HG03460 (cell line): ENCODE measurements at regions not wholly inside any gene's neighbourhood (a gene's known extent, or its start where the extent isn't known, plus 50 kb on each side); places are given as distances from the start of the nearest gene placed in this dataset.

Source experiments
- ATAC-seq: cut with Tn5 transposase; IDR thresholded peaks from one replicate; pipeline ENCODE4 v1.9.1; 2021; ENCODE audit not compliant: unreplicated experiment

DNA sequence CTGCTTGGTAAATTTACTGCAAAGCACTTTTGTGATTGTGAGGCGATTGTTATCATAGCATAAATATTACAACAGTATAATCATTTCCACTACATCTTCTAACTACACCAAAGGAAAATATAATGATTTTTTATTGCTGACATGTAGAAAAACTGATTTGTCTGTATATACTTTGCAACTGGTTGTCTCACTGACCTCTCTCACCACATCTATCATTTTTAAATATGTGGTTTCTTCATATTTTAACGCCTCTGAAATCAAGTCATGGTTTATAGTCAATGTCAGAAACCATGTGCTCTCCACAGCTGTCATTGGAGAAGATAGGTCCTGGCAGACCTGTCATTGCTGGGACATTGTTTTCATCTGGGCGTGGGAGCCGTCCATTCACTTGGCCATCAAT is 315.4 kb upstream of the KLF6 start:
- no peak for ATAC-seq

DNA sequence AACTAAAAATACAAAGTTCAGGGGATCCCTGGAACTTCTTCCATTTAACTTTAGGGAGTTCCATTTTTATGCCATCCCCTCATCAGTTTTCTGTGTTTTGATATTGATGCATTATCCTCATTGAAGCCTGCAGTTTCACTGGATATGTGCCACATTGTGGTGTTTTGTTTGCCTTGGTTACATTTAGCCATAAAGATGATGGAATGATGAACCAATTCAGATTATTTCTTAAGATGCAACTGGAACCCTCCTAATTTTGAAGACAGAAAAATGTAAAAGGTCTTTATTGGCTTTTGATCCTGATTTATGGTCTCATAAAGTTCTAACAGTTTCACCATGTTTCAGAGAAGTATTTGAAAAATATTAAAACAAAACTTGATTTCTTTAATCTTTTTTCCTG is 314.2 kb upstream of the KLF6 start:
- no peak for ATAC-seq

DNA sequence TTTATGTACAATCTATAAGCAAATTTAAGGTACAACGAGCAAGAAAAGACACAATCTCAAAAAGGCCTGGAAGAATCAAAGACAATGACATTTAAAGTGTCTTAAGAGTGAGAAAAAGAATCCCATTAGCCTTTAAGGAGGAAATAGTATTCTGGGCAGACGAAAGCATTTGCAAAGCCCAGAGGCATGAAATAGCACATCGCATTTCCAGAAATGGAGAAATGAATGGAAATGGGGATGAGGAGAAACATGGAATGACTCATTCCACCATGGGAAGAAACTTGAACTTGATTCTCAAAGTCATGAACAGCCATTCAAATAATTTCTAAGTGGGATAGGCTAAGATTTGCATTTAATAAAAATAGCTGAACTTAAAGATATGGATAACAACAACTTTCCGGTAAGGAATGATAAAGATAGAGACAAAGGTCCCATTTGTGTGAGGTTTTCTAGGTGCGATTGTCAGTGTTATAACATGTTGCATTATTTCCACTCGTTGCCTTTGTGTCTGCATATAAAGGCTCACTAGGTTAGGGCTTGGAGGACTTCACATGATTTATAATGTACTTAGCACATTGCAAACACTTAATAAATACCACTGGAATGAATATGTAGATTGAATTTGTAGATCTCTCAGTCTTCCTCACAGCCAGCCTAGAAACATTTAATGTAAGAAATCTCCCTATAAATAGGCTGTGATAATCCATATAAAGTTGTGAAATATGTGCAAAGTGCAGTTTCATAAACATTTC is 310.3 kb upstream of the KLF6 start:
- ATAC-seq = no peak

DNA sequence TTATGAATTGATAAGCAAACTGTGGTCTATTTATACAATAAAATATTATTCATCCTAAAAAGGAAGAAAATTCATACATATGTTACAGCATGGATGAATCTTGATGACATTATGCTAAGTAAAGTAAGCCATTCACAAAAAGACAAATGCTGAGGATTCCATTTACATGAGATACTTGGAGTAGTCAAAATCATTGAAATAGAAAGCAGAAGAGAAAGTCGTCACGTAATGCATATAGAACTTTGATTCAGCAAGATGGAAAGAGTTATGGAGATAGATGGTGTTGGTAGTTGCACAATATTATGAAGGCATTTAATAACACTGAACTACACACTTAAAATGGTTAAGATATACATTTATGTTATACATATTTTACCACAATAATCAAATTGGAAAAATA is 309.7 kb upstream of the KLF6 start:
- ATAC-seq = no peak

DNA sequence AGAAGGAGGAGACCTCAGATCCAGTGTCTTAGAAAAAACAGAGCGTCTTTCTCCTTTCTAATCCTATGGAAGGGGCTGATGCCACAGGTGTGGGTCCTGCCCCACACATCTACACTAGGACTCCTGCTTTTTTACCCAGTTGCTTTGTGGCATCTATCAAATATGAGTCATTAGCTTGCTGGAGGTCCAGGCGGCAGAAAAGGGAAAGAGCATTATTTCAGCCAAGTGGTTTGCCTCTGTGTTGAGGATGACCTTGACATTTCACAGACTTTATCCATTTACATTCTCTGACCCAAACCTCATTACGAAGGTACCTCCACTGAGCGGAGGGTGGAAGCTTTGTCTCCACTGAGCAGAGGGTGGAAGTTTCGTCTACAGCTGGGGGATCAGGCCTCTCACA is 308.4 kb upstream of the KLF6 start:
- ATAC-seq = no peak

DNA sequence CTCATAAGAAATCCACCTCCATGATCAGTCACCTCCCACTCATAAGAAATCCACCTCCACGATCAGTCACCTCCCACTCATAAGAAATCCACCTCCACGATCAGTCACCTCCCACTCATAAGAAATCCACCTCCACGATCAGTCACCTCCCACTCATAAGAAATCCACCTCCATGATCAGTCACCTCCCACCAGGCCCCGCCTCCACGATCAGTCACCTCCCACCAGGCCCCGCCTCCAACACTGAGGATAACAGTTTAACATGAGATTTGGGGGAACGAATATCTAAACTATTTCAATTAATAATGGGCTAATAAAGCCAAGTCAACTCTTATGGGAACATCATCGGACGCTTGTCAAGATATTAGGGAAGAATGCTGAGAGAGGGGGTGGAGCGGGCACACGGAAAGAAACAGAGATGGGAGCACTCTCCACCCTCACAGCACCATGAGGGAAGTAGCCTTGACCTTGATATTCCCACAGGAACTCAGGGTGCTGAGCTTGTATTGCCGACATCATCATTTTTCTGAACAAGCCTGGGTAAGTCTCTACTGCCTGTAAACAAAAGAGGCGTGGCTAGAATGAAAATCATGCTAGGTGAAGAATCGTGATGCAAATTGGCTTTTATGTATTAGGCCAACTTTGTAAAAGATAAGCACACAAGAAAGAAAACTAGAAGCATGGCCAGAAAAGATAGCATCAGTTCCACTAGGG is 303.5 kb upstream of the KLF6 start:
- no peak for ATAC-seq

DNA sequence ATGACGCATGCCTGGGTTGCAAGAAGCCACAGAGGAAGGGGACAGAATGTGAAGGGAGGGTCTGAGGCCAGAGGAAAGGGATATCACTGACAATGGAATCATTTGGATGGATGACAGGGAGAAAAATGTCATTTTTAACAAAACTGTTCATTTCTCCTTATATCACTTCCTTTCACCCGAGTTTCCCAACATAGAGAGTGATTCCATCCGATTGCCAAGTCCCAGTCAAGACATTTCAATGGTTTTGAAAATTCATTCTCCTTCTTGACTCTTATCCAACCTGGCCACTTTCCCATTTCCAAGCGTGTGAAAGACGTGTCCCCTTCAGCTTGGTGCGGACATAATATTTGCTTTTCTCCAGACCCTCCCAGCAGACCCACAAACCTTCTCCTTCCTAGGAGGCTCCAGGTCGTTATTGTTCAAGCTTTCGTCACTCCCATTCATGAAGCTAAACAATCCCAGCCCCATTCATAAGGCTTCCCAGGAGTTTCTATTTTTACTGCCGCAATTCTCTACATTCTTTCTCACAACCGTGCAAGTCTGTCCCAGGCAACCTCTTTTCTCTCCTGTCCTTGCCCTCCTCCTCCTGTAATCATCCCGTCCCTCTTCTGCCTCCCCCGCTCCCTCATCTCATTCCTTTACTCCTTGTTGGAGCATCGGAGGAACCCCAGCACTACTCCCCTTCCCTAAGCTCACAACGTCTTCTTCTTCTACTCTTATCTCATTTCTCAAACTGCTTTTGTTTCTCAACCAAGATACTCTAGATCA is 301.3 kb upstream of the KLF6 start:
- no peak for ATAC-seq

DNA sequence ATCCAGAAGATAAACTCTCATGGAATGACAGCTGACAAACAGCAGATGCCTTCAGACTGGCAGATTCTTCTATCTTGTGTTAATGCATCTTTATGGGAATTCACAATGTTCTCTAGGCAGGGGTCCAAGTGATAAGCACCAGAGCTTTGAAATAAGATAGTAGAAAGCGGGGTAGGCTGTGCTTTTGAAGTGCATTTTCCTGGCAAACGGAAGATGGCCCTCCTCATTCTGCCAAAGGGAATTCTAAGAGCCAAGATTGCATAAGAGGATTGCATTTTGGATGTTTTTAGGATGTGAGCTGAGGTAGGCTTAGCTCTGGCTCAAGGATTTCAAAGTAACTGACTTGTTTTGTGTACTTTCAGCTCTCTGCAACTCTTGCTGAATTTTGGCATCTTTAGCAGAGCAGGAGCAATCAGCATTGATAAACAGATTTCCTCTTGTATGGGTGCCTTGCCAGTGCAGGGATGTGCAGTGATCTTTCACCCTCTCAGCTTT is 298.5 kb upstream of the KLF6 start:
- no peak for ATAC-seq

DNA sequence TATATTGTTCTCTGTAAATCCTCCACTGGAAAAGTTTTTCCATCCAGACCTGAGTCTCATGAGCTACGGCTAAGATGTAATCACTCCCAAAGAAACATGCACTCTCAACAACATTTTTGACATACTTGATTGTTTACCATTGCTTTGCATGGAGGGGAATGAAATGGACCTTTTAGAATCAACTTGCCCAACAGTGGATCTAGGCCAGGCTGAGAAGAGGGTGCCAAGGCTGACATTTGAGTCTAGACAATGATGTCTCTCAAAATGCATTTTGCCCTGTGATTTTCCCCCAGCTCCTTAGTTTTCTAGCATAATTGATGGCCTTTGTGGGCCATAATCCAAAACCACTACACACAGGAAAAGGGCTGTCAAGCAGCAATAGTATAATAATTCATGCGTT is 297.9 kb upstream of the KLF6 start:
- no peak for ATAC-seq

DNA sequence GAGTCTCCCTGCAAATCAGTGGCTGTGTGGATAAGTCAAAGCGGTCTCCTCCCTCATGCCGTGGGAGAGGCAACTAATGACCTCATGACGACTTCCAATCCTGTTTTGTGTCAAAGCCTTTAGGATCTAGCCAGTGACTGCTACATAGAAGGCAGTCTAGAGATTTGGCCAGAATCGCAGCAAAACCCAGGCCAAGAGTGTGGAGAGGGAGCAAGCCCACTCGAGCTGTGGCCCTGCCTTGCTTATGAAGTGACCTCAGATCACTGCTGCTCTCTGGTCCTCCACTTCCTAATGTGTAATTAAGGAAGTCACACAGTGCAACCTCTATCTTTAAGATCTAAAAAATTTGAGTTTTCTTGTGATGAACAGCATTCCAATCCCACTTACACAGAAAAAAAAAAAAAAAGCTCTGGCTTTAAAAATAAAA is 296.7 kb upstream of the KLF6 start:
- no peak for ATAC-seq

DNA sequence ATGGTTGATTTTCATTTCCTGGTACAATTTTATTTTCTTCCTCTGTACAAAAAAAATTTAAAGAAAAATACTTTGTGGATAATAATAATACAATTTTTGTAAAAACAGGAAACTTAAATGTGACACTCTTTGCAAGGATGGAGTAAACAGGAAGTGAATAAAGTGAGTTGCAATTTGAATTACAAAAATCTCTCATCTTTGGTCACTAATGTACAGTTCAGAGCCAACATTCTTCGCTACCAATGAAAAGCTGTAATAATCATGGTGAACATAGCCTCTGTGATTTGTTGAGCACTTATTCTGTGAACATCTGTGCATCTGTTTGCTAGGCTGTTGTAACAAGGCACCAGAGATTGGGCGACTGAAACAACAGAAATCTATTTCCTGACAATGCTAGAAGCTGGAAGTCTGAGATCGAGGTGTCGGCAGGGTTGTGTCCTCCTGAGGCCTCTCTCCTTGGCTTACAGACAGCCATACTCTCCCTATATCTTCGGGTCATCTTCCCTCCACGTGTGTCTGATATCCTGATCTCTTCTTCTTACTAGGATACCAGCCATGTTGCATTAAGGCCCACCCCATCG is 295.3 kb upstream of the KLF6 start:
- no peak for ATAC-seq

DNA sequence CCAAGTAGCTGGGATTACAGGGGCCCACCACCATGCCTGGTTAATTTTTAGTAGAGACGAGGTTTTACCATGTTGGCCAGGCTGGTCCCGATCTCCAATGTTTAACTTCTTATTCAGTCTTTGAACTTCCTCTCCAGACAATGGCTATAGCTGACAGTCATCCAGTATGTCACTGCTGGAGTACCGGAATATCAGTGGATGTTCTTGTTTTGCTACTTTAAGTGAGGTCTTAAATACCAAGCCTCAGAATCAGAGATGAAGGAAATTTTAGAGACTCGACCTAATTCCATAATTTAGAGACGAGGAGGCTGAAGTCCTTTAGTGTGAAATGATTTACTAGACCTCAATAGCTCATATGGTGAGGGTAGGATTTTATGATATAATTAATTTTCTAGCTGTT is 294.8 kb upstream of the KLF6 start:
- no peak for ATAC-seq

DNA sequence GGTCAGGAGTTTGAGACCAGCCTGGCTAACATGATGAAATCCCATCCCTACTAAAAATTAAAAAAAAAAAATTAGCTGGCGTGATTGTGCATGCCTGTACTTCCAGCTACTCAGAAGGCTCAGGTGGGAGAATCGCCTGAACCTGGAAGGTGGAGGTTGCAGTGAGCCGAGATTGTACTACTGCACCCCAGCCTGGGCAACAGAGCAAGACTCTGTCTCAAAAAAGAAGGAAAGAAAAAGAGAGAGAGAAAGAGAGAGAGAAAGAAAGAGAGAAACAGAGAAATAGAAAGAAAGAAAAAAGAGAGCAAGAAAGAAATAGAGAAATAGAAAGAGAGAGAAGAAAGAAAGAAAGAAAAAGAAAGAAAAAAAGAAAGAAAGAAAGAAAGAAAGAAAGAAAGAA is 292.8 kb upstream of the KLF6 start:
- ATAC-seq = no peak

DNA sequence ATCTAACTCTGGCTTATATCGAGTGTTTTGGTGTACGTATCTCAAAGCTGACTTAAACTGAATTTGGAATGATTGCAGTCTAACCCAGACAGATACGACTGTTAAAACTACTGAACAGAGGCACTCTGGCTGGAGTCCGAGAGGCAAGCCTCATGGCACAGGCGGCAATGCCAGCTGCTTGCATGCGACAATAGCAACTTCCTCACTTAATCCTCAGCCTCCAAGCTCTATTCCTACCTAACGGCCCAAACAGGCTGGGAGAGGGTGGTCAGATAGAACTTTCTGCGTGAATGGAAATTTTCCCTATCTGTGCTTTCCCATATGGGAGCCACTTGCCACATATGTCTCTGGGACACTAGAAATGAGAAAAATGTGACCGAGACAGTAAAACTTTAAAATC is 292.0 kb upstream of the KLF6 start:
- no peak for ATAC-seq

DNA sequence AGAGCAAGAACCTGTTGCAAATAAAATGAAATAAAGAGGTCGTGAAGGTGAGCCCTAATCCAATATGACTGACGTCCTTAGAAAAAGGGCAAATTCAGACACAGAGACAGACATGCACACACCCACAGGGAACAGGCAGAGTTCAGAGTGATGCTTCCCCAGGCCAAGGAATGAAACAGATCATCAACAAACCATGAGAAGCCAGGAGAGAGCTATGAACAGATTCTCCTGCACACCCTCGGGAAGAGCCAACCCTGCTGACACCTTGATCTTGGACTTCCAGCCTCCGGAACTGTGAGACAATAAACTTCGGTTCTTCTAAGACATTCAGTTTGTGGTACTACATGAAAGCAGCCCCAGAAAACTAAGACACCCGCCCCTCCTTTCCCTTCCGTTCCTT is 290.4 kb upstream of the KLF6 start:
- no peak for ATAC-seq

DNA sequence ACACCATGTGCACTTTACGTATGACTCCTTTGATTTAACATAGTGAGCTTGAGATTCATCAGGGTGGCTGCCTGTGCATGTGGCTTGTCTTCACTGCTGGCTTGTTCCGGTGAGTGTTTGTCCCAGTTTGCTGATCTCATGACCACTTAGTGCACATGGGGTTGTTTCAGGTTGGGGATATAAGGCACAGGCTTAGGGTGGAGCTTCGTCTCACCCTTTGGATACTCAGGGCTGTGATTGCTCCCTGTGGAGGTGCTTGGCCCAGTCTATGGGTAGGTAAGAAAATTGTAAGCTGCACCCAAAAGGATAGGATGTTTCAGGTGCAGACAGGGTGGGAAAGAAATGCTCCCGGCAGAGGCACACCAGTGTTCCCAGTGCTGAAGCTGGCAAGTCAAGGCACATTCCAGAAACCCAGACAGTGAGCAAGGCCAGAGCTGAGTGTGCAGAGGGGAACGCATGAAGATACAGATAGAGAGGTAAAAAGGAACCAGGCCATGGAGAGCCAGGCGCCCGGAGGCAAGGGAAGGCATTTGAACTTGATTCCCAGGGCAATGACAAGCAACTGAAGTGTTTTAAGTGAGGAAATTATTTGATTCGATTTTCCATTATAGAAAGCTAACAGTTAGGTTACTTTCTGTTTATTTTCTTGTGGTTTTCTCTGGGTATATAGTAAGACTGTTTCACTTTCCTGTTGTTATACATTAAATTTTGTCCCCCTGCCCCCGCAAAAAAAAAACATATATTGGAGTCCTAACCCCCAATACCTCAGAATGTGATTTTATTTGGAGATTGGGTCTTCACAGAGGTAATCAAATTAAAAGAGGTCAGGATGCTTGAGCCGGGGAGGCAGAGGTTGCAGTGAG is 289.8 kb upstream of the KLF6 start:
- ATAC-seq = no peak

DNA sequence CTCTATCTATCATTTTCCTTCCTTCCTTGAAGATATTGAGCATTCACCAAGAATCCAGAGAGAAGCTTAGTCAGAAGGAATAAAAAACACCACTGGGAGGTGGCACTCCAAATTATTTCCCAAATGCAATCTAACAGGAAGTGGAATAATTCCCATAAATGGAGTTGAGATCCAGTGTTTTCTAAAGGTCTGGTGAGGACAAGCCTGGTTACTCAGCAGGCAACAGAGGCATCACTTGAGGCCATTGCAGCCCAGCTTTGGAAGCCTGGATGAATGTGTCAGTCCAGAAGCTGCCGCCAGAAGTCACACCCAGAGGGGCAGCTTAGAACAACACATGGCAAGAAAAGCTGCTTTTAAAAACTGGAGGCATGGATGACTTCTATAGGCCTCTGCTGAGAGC is 288.9 kb upstream of the KLF6 start:
- no peak for ATAC-seq

DNA sequence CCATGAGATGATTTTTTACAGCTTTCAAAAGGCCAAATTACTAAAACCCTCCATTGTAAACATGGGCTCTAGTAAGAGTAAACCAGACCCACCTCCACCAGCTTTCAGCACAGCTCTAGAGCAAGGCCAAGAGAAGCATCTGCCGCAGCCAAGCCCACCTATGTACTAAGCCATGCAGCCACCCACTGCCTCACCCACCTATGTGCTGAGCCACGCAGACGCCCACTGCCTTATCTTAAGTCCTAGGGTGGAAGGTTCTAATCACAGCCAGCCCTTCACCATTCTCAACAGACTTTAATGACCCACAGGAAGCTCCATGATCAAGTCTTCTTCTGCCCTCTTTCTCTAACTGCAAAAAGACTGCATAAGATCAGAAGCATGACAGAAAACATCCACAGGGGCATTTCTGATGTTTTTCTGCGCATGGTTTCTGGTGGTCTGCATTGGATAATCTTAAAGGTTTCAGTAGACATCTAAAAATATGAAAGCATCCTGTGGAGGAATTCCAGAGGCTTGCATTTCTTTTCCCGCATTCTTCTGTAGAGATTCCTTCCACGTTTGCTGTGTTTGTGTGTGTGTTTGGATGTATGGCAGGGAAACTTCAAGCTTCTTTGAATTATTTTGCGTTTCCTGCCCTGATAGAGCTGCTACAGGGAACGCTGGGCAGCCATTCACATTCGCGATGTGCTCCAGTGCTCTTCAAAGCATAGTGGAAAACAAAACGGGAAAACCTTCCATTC is 286.1 kb upstream of the KLF6 start:
- no peak for ATAC-seq

DNA sequence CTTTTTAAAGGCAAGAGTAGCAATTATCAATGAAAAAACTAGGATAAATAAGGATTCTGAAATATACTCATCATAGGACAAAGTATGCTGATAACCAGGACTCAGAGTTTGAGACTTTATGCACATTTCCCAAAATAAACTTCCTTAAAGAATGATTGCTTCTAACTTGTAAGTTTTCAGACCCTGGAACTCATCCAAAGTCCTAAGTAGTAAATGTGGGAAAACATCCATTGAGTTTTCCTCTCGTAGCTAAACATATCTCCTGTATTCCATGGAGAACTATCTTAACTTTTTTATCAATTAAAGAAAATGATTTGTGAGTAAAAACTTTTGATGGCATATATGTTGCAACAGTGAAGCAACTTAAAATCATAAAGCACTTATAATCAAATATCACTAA is 285.2 kb upstream of the KLF6 start:
- no peak for ATAC-seq

DNA sequence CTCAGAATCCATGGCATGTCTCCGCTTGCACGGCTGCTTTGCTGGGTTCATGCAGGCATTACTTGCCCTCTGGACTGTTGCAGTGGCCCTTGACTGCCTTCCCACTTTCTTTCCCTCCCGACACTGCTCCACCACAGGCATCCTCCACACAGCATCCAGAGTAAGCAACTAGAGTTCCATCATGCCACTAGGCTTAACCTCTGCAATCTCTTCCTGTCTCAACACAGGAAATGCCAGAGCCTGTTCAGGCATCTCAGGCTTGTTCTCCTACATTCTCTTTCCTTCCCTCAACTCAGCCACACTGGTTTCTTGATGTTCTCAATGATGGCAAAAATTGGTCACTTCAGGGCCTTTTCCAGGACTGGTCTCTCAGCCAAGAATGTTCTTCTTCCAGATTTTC is 284.5 kb upstream of the KLF6 start:
- ATAC-seq = no peak
